HEK293 (cell line): ENCODE measurements at regions not wholly inside any gene's neighbourhood (a gene's known extent, or its start where the extent isn't known, plus 50 kb on each side); places are given as distances from the start of the nearest gene placed in this dataset.

ENCODE experiments used
- CTCF ChIA-PET: fragments of 350-600 bp; formaldehyde crosslinking; extraction: SDS; loops from one replicate; lab custom pipeline; 2021; ENCODE audit warnings: antibody characterized with exemption; lab: Yijun Ruan, JAX
- POLR2A ChIA-PET: fragments of 300-600 bp; formaldehyde crosslinking; extraction: SDS; loops from one replicate; lab custom pipeline; 2020; ENCODE audit warnings: antibody characterized with exemption, inconsistent platforms; lab: Yijun Ruan, JAX
- H3K27ac ChIP-seq: fragments of 200-500 bp; sonication (Bioruptor generic); 2 replicates; pipeline ENCODE4 v1.5.1; 2014; ENCODE audit warnings: low read depth, low read length, control low read depth, inconsistent platforms; ENCODE audit errors: extremely low read depth
- H3K36me3 ChIP-seq, 2 experiments: fragments of 200-500 bp in 1 of 2; sonication (Bioruptor generic) in 1 of 2; 1 replicate in 1 of 2; 2 replicates in 1 of 2; pipeline ENCODE4 v1.5.1; 2014 to 2017; ENCODE audit warnings: inconsistent platforms in 2 of 2, low read length in 2 of 2; ENCODE audit not compliant: control insufficient read depth in 2 of 2, insufficient read depth in 1 of 2
- H3K4me1 ChIP-seq: fragments of 200-500 bp; sonication (Bioruptor generic); 2 replicates; pipeline ENCODE4 v1.5.1; 2014; ENCODE audit warnings: mild to moderate bottlenecking, low read length, inconsistent platforms; ENCODE audit not compliant: control insufficient read depth, insufficient read depth
- H3K4me3 ChIP-seq: 2 replicates; pipeline ENCODE4 v1.5.1; 2011; ENCODE audit warnings: low read depth, mild to moderate bottlenecking, control low read depth, low read length, moderate library complexity
- H3K9me3 ChIP-seq: fragments of 200-500 bp; sonication (Bioruptor generic); 2 replicates; pipeline ENCODE4 v1.5.1; 2014; ENCODE audit warnings: low read depth, low read length, inconsistent platforms; ENCODE audit not compliant: control insufficient read depth, insufficient read depth
- GLIS1 ChIP-seq: fragments of 450-650 bp; formaldehyde crosslinking; IDR thresholded peaks from 2 replicates; pipeline ENCODE4 v1.5.1; 2016; ENCODE audit warnings: missing biosample characterization, missing genetic modification characterization
- HOXD13 ChIP-seq: sonication (generic); formaldehyde crosslinking; IDR thresholded peaks from 2 replicates; pipeline ENCODE4 v1.8.0; 2022; ENCODE audit warnings: missing genetic modification reagents, borderline replicate concordance
- KLF1 ChIP-seq: fragments of 450-650 bp; formaldehyde crosslinking; IDR thresholded peaks from 2 replicates; pipeline ENCODE4 v1.5.1; 2016; ENCODE audit warnings: missing biosample characterization, missing genetic modification characterization
- KLF16 ChIP-seq: fragments of 450-650 bp; formaldehyde crosslinking; IDR thresholded peaks from 2 replicates; pipeline ENCODE4 v1.5.1; 2017; ENCODE audit warnings: missing biosample characterization, missing genetic modification characterization
- KLF7 ChIP-seq: fragments of 450-650 bp; formaldehyde crosslinking; IDR thresholded peaks from 2 replicates; pipeline ENCODE4 v1.5.1; 2016; ENCODE audit warnings: missing biosample characterization, missing genetic modification characterization, borderline replicate concordance
- PBX3 ChIP-seq: sonication (generic); formaldehyde crosslinking; IDR thresholded peaks from 2 replicates; pipeline ENCODE4 v1.8.1; 2022; ENCODE audit warnings: mild to moderate bottlenecking, moderate library complexity, missing genetic modification reagents
- SETDB1 ChIP-seq: IDR thresholded peaks from one replicate; pipeline ENCODE4 v1.6.1; 2017; ENCODE audit warnings: mild to moderate bottlenecking, low read length, moderate library complexity, mixed read lengths; ENCODE audit not compliant: insufficient read length
- YY1 ChIP-seq: fragments of 450-650 bp; formaldehyde crosslinking; IDR thresholded peaks from 2 replicates; pipeline ENCODE4 v1.5.1; 2018; ENCODE audit warnings: missing biosample characterization, missing genetic modification characterization
- ZBTB1 ChIP-seq: fragments of 450-650 bp; formaldehyde crosslinking; IDR thresholded peaks from 2 replicates; pipeline ENCODE4 v1.5.1; 2016; ENCODE audit warnings: missing biosample characterization, missing genetic modification characterization
- ZEB2 ChIP-seq: fragments of 450-650 bp; formaldehyde crosslinking; IDR thresholded peaks from 2 replicates; pipeline ENCODE4 v1.5.1; 2016; ENCODE audit warnings: missing biosample characterization, missing genetic modification characterization
- ZNF133 ChIP-seq: fragments of 450-650 bp; formaldehyde crosslinking; IDR thresholded peaks from 2 replicates; pipeline ENCODE4 v1.5.1; 2016; ENCODE audit warnings: missing biosample characterization, missing genetic modification characterization
- ZNF155 ChIP-seq: fragments of 450-650 bp; formaldehyde crosslinking; IDR thresholded peaks from 2 replicates; pipeline ENCODE4 v1.5.1; 2016; ENCODE audit warnings: missing biosample characterization, missing genetic modification characterization
- ZNF175 ChIP-seq: fragments of 450-650 bp; formaldehyde crosslinking; IDR thresholded peaks from 2 replicates; pipeline ENCODE4 v1.5.1; 2016; ENCODE audit warnings: missing biosample characterization, missing genetic modification characterization
- ZNF19 ChIP-seq: fragments of 450-650 bp; formaldehyde crosslinking; IDR thresholded peaks from 2 replicates; pipeline ENCODE4; 2016; ENCODE audit warnings: missing biosample characterization, missing genetic modification characterization, low read depth
- ZNF239 ChIP-seq: fragments of 450-650 bp; formaldehyde crosslinking; IDR thresholded peaks from 2 replicates; pipeline ENCODE4 v1.5.1; 2016; ENCODE audit warnings: missing biosample characterization, missing genetic modification characterization
- ZNF26 ChIP-seq: fragments of 450-650 bp; formaldehyde crosslinking; IDR thresholded peaks from 2 replicates; pipeline ENCODE4 v1.5.1; 2016; ENCODE audit warnings: missing biosample characterization, missing genetic modification characterization
- ZNF335 ChIP-seq: fragments of 450-650 bp; formaldehyde crosslinking; conservative IDR thresholded peaks from 2 replicates; pipeline ENCODE4 v1.5.1; 2016; ENCODE audit warnings: missing biosample characterization, missing genetic modification characterization
- ZNF394 ChIP-seq: fragments of 450-650 bp; formaldehyde crosslinking; IDR thresholded peaks from 2 replicates; pipeline ENCODE4 v1.5.1; 2016; ENCODE audit warnings: missing biosample characterization, missing genetic modification characterization, mild to moderate bottlenecking, moderate library complexity, borderline replicate concordance
- ZNF473 ChIP-seq: fragments of 450-650 bp; formaldehyde crosslinking; IDR thresholded peaks from 2 replicates; pipeline ENCODE4 v1.5.1; 2017; ENCODE audit warnings: missing biosample characterization, missing genetic modification characterization
- ZNF521 ChIP-seq: fragments of 450-650 bp; formaldehyde crosslinking; IDR thresholded peaks from 2 replicates; pipeline ENCODE4 v1.5.1; 2017; ENCODE audit warnings: missing biosample characterization, mild to moderate bottlenecking, missing genetic modification characterization
- ZNF549 ChIP-seq: fragments of 450-650 bp; IDR thresholded peaks from 2 replicates; pipeline ENCODE4 v1.5.1; 2018; ENCODE audit warnings: missing biosample characterization, missing genetic modification characterization, mild to moderate bottlenecking, inconsistent platforms, moderate library complexity
- ZNF596 ChIP-seq: fragments of 450-650 bp; IDR thresholded peaks from 2 replicates; pipeline ENCODE4 v1.5.0; 2018; ENCODE audit warnings: missing biosample characterization, mild to moderate bottlenecking, missing genetic modification characterization, moderate library complexity
- ZNF621 ChIP-seq: fragments of 450-650 bp; formaldehyde crosslinking; IDR thresholded peaks from 2 replicates; pipeline ENCODE4 v1.5.1; 2017; ENCODE audit warnings: missing biosample characterization, missing genetic modification characterization
- ZNF624 ChIP-seq: fragments of 450-650 bp; formaldehyde crosslinking; IDR thresholded peaks from 2 replicates; pipeline ENCODE4 v1.5.1; 2017; ENCODE audit warnings: missing biosample characterization, missing genetic modification characterization
- ZNF629 ChIP-seq: fragments of 450-650 bp; formaldehyde crosslinking; IDR thresholded peaks from 2 replicates; pipeline ENCODE4 v1.5.1; 2017; ENCODE audit warnings: missing biosample characterization, missing genetic modification characterization
- ZNF664 ChIP-seq: fragments of 450-650 bp; formaldehyde crosslinking; IDR thresholded peaks from 2 replicates; pipeline ENCODE4 v1.5.1; 2016; ENCODE audit warnings: missing biosample characterization, missing genetic modification characterization
- ZNF677 ChIP-seq: fragments of 450-650 bp; IDR thresholded peaks from 2 replicates; pipeline ENCODE4 v1.5.0; 2018; ENCODE audit warnings: missing biosample characterization, mild to moderate bottlenecking, missing genetic modification characterization, moderate library complexity
- ZNF792 ChIP-seq: fragments of 450-650 bp; formaldehyde crosslinking; IDR thresholded peaks from 2 replicates; pipeline ENCODE4 v1.5.1; 2016; ENCODE audit warnings: missing biosample characterization, missing genetic modification characterization
- TF ChIP-seq, protein P1 (sequence below): fragments of 450-650 bp; formaldehyde crosslinking; IDR thresholded peaks from 2 replicates; pipeline ENCODE4 v1.5.1; 2016; ENCODE audit warnings: missing biosample characterization, missing genetic modification characterization
- TF ChIP-seq, protein P2 (sequence below): fragments of 450-650 bp; IDR thresholded peaks from 2 replicates; pipeline ENCODE4 v1.5.1; 2018; ENCODE audit warnings: missing biosample characterization, mild to moderate bottlenecking, missing genetic modification characterization
- TF ChIP-seq, protein P3 (sequence below): fragments of 450-650 bp; formaldehyde crosslinking; IDR thresholded peaks from 2 replicates; pipeline ENCODE4 v1.5.1; 2016; ENCODE audit warnings: missing biosample characterization, missing genetic modification characterization, low read depth

GRCh38 chr15:95549168-95549738 lies 781.2 kb upstream of the NR2F2 start (continued):
- TF ChIP-seq ZNF26 (no peak), KLF1 (tag by site-specific recombination) (no peak), KLF7 (tag by site-specific recombination) (no peak), ZNF792 (tag by site-specific recombination) (no peak), ZBTB1 (tag by site-specific recombination) (no peak), ZNF629 (tag by site-specific recombination) (peak; percentile 57; the same call in 1 of the 2 replicates)

DNA sequence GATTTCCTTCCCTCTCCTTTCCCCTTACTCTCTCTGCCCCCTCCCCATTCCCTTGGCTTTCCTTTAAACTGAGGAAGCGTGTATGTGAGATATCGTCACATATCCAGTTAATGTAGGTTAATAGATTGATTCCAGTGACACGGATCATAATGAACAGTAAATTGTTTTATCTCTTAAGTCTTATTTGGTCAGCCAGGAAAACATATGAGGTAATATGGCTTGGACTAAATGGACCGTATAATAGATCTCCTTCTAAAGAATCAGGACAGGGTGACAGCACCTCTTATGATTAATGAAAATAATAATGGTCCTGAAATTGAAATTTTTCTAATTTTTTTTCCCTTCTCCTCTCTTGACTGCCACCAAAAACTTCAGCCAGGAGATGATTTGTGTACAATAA lies 779.8 kb upstream of the NR2F2 start:
- POLR2A ChIA-PET, result no interaction called here
- Histone ChIP-seq H3K4me1 (peaks cover 2% of the 10 kb centered on the region; the same call in 1 of the 2 replicates), H3K27ac (no peak overlapping the region), H3K9me3 (no peaks in the 10 kb centered on the region), H3K36me3 (no peaks in the 10 kb centered on the region), H3K4me3 (no peak overlapping the region)
- CTCF ChIA-PET, result interaction anchor here (0.6 kb wide), 1 partner anchor 291 kb away, joined by 3 read pairs; no protein-coding TSS in a partner anchor
- no peak for TF ChIP-seq ZNF677
- no peak for TF ChIP-seq PBX3 (CRISPR knock-in tag)
- TF ChIP-seq ZNF19, result no peak
- TF ChIP-seq, protein P1, sequence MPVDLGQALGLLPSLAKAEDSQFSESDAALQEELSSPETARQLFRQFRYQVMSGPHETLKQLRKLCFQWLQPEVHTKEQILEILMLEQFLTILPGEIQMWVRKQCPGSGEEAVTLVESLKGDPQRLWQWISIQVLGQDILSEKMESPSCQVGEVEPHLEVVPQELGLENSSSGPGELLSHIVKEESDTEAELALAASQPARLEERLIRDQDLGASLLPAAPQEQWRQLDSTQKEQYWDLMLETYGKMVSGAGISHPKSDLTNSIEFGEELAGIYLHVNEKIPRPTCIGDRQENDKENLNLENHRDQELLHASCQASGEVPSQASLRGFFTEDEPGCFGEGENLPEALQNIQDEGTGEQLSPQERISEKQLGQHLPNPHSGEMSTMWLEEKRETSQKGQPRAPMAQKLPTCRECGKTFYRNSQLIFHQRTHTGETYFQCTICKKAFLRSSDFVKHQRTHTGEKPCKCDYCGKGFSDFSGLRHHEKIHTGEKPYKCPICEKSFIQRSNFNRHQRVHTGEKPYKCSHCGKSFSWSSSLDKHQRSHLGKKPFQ (tag by site-specific recombination), result no peak
- TF ChIP-seq HOXD13 (CRISPR knock-in tag), result no peak
- TF ChIP-seq SETDB1, result no peak
- TF ChIP-seq ZNF549 (tag by site-specific recombination), result no peak
- no peak for TF ChIP-seq ZNF155 (tag by site-specific recombination)
- TF ChIP-seq ZNF473 (tag by site-specific recombination), result no peak
- TF ChIP-seq ZNF335 (tag by site-specific recombination), result no peak
- no peak for TF ChIP-seq ZNF664 (tag by site-specific recombination)
- no peak for TF ChIP-seq ZNF175
- TF ChIP-seq ZNF239 (tag by site-specific recombination), result no peak
- TF ChIP-seq ZNF394 (tag by site-specific recombination), result no peak; the same call in 1 of the 2 replicates
- TF ChIP-seq ZNF621 (tag by site-specific recombination), result no peak
- peak; percentile 69; the same call in 1 of the 2 replicates for TF ChIP-seq ZNF629 (tag by site-specific recombination)
- no peak for TF ChIP-seq ZNF624
- no peak for TF ChIP-seq ZNF521 (tag by site-specific recombination)
- TF ChIP-seq, protein P2, sequence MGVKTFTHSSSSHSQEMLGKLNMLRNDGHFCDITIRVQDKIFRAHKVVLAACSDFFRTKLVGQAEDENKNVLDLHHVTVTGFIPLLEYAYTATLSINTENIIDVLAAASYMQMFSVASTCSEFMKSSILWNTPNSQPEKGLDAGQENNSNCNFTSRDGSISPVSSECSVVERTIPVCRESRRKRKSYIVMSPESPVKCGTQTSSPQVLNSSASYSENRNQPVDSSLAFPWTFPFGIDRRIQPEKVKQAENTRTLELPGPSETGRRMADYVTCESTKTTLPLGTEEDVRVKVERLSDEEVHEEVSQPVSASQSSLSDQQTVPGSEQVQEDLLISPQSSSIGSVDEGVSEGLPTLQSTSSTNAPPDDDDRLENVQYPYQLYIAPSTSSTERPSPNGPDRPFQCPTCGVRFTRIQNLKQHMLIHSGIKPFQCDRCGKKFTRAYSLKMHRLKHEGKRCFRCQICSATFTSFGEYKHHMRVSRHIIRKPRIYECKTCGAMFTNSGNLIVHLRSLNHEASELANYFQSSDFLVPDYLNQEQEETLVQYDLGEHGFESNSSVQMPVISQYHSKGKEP, result no peak
- TF ChIP-seq ZNF133 (tag by site-specific recombination), result no peak
- TF ChIP-seq ZNF596 (tag by site-specific recombination), result no peak
- TF ChIP-seq GLIS1 (tag by site-specific recombination), result no peak
- TF ChIP-seq KLF16, result 0 out of 2 replicates have a peak, but pooled peaks have one; percentile 31
- TF ChIP-seq YY1 (tag by site-specific recombination), result no peak
- TF ChIP-seq, protein P3, sequence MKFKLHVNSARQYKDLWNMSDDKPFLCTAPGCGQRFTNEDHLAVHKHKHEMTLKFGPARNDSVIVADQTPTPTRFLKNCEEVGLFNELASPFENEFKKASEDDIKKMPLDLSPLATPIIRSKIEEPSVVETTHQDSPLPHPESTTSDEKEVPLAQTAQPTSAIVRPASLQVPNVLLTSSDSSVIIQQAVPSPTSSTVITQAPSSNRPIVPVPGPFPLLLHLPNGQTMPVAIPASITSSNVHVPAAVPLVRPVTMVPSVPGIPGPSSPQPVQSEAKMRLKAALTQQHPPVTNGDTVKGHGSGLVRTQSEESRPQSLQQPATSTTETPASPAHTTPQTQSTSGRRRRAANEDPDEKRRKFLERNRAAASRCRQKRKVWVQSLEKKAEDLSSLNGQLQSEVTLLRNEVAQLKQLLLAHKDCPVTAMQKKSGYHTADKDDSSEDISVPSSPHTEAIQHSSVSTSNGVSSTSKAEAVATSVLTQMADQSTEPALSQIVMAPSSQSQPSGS, result 0 out of 2 replicates have a peak, but pooled peaks have one; percentile 28
- TF ChIP-seq ZEB2 (tag by site-specific recombination), result peak; percentile 49; the same call in 1 of the 2 replicates
